Caco-2 (cell line): ENCODE measurements at regions not wholly inside any gene's neighbourhood (a gene's known extent, or its start where the extent isn't known, plus 50 kb on each side); places are given as distances from the start of the nearest gene placed in this dataset.

Source experiments
- BruUV-seq: library from RNA; stranded (reverse); fragments of 400-500 nt; replicated peaks from 2 replicates; lab custom pipeline; 2021; lab: Mats Ljungman, UMichigan
- CTCF ChIA-PET: fragments of 300-600 bp; sonication (Branson Sonifier 250); formaldehyde crosslinking; loops from one replicate; lab custom pipeline; 2022; ENCODE audit warnings: antibody characterized with exemption; lab: Charles Lee
- POLR2A ChIA-PET: fragments of 300-600 bp; sonication (Branson Sonifier 250); formaldehyde crosslinking; loops from one replicate; lab custom pipeline; 2022; ENCODE audit warnings: antibody characterized with exemption; lab: Charles Lee
- DNase-seq, 2 experiments: peaks; one replicate each; pipeline versions ENCODE4 v3.0.0 to v3.0.0-alpha.2; 2020 to 2022
- H3K27me3 ChIP-seq: replicated peaks from 2 replicates; pipeline ENCODE4 v1.6.0; 2011; ENCODE audit warnings: low read length; ENCODE audit not compliant: control insufficient read depth, insufficient read depth
- H3K36me3 ChIP-seq: 2 replicates; pipeline ENCODE4 v1.5.1; 2011; ENCODE audit warnings: low read length; ENCODE audit not compliant: control insufficient read depth, insufficient read depth
- H3K4me1 ChIP-seq: fragments of 250-450 bp; sonication (Bioruptor Pico); 2 replicates; pipeline ENCODE4 v1.5.1; 2020; ENCODE audit warnings: mild to moderate bottlenecking
- H3K4me3 ChIP-seq: 2 replicates; pipeline ENCODE4 v1.5.1; 2011; ENCODE audit warnings: low read depth, mild to moderate bottlenecking, control low read depth, low read length
- H3K9me3 ChIP-seq: fragments of 250-450 bp; sonication (Bioruptor Pico); 2 replicates; pipeline ENCODE4 v1.5.1; 2020; ENCODE audit warnings: mild to moderate bottlenecking, moderate library complexity
- H3K27ac Mint-ChIP-seq: one replicate; pipeline ENCODE4 v1.8.0; 2022; ENCODE audit warnings: mixed read lengths; ENCODE audit not compliant: unreplicated experiment
- H3K27me3 Mint-ChIP-seq: one replicate; pipeline ENCODE4 v1.8.0; 2022; ENCODE audit warnings: mixed read lengths; ENCODE audit not compliant: insufficient read depth, unreplicated experiment
- H3K36me3 Mint-ChIP-seq: one replicate; pipeline ENCODE4 v1.8.0; 2022; ENCODE audit warnings: mild to moderate bottlenecking, mixed read lengths; ENCODE audit not compliant: insufficient read depth, unreplicated experiment
- H3K4me1 Mint-ChIP-seq: one replicate; pipeline ENCODE4 v1.8.0; 2022; ENCODE audit warnings: low read depth, mixed read lengths; ENCODE audit not compliant: unreplicated experiment
- H3K4me3 Mint-ChIP-seq: one replicate; pipeline ENCODE4 v1.8.0; 2022; ENCODE audit warnings: mild to moderate bottlenecking, moderate library complexity, mixed read lengths; ENCODE audit not compliant: unreplicated experiment
- H3K9me3 Mint-ChIP-seq: one replicate; pipeline ENCODE4 v1.8.0; 2022; ENCODE audit warnings: mixed read lengths; ENCODE audit not compliant: unreplicated experiment
- intact Hi-C: fragments of 100-400 bp; cut with micrococcal nuclease; formaldehyde crosslinking; loops from one replicate; pipeline ENCODE4 v1.10.0; 2022; ENCODE audit not compliant: unreplicated experiment
- TF ChIP-seq, protein P1 (sequence below), 2 experiments: fragments of 200-600 bp in 1 of 2; IDR thresholded peaks; 1 replicate in 1 of 2; 2 replicates in 1 of 2; pipeline versions ENCODE4 v1.5.1 to v1.8.0; 2011 to 2022; ENCODE audit warnings: antibody characterized with exemption in 1 of 2, control low read depth in 1 of 2, inconsistent platforms in 1 of 2, low read depth in 1 of 2, low read length in 1 of 2, mild to moderate bottlenecking in 1 of 2, moderate library complexity in 1 of 2; ENCODE audit not compliant: insufficient read depth in 1 of 2, severe bottlenecking in 1 of 2, unreplicated experiment in 1 of 2

DNA sequence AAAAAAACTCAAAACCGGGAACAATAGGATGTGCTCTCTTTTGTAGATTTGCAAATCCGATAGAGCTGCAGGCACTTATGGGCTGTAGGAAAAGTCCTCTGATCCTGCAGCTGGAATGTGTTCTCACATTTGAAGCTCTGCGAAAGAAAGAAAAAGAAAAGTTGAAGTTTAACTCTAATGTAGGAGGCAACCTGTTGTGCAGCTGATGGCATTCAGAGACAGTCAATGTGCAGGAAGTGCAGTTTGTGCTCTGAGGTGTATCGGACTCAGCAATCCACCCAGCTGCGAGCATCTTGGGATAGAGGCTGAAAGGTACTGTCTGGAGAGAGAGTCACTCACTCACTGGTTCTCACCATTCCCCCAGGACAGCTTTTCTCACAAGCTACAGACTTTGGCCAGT is 339.2 kb downstream of the AGTPBP1 start:
- POLR2A ChIA-PET: no interaction called here
- CTCF ChIA-PET: no interaction called here
- Histone ChIP-seq H3K36me3 (no peaks in the 10 kb centered on the region), H3K27me3 (no peaks in the 10 kb centered on the region), H3K9me3 (no peaks in the 10 kb centered on the region), H3K4me1 (no peaks in the 10 kb centered on the region), H3K4me3 (no peak overlapping the region)
- Mint-ChIP-seq H3K27ac (no peak overlapping the region), H3K4me3 (no peak overlapping the region), H3K36me3 (no peaks in the 10 kb centered on the region), H3K4me1 (no peaks in the 10 kb centered on the region), H3K9me3 (no peaks in the 10 kb centered on the region), H3K27me3 (peaks cover 7% of the 10 kb centered on the region)
- no peak for DNase-seq
- BruUV-seq: no TSS peak
- intact Hi-C loops: no loop called here
- TF ChIP-seq, protein P1, sequence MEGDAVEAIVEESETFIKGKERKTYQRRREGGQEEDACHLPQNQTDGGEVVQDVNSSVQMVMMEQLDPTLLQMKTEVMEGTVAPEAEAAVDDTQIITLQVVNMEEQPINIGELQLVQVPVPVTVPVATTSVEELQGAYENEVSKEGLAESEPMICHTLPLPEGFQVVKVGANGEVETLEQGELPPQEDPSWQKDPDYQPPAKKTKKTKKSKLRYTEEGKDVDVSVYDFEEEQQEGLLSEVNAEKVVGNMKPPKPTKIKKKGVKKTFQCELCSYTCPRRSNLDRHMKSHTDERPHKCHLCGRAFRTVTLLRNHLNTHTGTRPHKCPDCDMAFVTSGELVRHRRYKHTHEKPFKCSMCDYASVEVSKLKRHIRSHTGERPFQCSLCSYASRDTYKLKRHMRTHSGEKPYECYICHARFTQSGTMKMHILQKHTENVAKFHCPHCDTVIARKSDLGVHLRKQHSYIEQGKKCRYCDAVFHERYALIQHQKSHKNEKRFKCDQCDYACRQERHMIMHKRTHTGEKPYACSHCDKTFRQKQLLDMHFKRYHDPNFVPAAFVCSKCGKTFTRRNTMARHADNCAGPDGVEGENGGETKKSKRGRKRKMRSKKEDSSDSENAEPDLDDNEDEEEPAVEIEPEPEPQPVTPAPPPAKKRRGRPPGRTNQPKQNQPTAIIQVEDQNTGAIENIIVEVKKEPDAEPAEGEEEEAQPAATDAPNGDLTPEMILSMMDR (IDR thresholded peaks at IDR 0.05; ENCODE audit: insufficient read depth in 1 of 2, low read depth in 1 of 2, low read length in 1 of 2, severe bottlenecking in 1 of 2, unreplicated experiment in 1 of 2): no peak

DNA sequence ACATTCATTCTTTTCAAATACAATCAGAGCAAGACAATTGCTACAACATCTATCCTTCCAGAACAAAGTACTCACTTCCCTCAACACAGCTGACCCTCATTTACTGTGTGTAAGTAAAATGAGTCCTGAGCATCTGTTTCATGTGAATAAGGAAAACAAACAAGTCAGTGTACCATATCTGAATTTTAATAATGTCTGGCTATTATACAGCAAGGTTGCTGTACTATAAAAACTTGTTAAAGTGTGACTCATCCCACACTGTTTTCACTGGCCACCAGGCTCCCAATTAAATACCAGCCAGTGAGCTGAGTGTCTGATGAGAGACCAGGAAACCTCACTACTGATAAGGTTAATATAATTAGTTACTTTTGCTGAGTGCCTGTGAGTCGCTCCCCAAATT is 339.8 kb downstream of the AGTPBP1 start:
- H3K27me3 ChIP-seq: no peaks in the 10 kb centered on the region
- no peak for DNase-seq
- no peaks in the 10 kb centered on the region for H3K36me3 ChIP-seq
- Mint-ChIP-seq H3K27ac (no peak overlapping the region), H3K9me3 (no peaks in the 10 kb centered on the region), H3K36me3 (no peaks in the 10 kb centered on the region), H3K27me3 (peaks cover 7% of the 10 kb centered on the region), H3K4me3 (no peak overlapping the region), H3K4me1 (no peaks in the 10 kb centered on the region)
- ChIA-PET POLR2A (no interaction called here), CTCF (no interaction called here)
- H3K9me3 ChIP-seq: no peaks in the 10 kb centered on the region
- TF ChIP-seq, protein P1 (IDR thresholded peaks at IDR 0.05; ENCODE audit: insufficient read depth in 1 of 2, low read depth in 1 of 2, low read length in 1 of 2, severe bottlenecking in 1 of 2, unreplicated experiment in 1 of 2): no peak
- no peak overlapping the region for H3K4me3 ChIP-seq
- no peaks in the 10 kb centered on the region for H3K4me1 ChIP-seq
- BruUV-seq: no TSS peak
- intact Hi-C loops: no loop called here

DNA sequence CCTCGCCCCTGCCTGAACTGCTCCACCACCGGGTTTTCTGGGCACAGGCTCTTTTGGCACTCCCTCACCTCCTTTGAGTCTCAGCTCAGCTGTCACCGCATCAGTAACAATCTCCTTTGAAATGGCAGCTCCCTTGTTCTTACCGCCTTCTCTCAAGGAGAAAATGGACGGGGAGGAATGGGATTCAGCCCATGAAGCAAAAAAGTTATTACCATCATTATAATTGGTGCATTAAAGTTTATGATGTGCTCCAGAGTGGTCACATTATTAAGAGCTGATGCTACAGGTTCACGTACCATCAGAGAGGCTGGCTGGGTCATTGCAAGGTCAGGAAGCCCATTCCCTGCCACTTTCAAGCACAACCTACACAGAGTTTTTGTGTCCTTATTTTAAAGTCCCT is 344.7 kb downstream of the AGTPBP1 start:
- no peaks in the 10 kb centered on the region for H3K9me3 Mint-ChIP-seq
- H3K4me3 Mint-ChIP-seq: no peak overlapping the region
- peaks cover 2% of the 10 kb centered on the region for H3K27me3 Mint-ChIP-seq
- TF ChIP-seq, protein P1 (IDR thresholded peaks at IDR 0.05; ENCODE audit: insufficient read depth in 1 of 2, low read depth in 1 of 2, low read length in 1 of 2, severe bottlenecking in 1 of 2, unreplicated experiment in 1 of 2): no peak
- Histone ChIP-seq H3K27me3 (no peaks in the 10 kb centered on the region), H3K4me1 (no peaks in the 10 kb centered on the region), H3K4me3 (no peak overlapping the region), H3K36me3 (no peaks in the 10 kb centered on the region), H3K9me3 (no peaks in the 10 kb centered on the region)
- H3K4me1 Mint-ChIP-seq: no peaks in the 10 kb centered on the region
- no TSS peak for BruUV-seq
- no peak for DNase-seq
- H3K36me3 Mint-ChIP-seq: no peaks in the 10 kb centered on the region
- intact Hi-C loops: no loop called here
- ChIA-PET CTCF (no interaction called here), POLR2A (no interaction called here)
- H3K27ac Mint-ChIP-seq: no peak overlapping the region
